ENCODE measurements at regions not wholly inside any gene's neighbourhood (a gene's known extent, or its start where the extent isn't known, plus 50 kb on each side); places are given as distances from the start of the nearest gene placed in this dataset.
"Not testable (repeated sequence)": the region's sequence is repeated elsewhere in the genome, so short reads cannot be mapped to it uniquely, and the experiment has no call there.

- no peak for DNase-seq (ENCODE audit: low spot score)
These were observed 258.9 kb upstream of the SOX4 start for GRCh38 chr6:21334651-21335050.

- DNase-seq (ENCODE audit: low spot score), result no peak
These were observed 258.0 kb upstream of the SOX4 start for GRCh38 chr6:21335591-21335990.

GRCh38 chr6:21337263-21337662 lies 256.3 kb upstream of the SOX4 start:
- no peak for DNase-seq (ENCODE audit: low spot score)

- DNase-seq (ENCODE audit: low spot score), result no peak
These were observed 253.0 kb upstream of the SOX4 start for GRCh38 chr6:21340573-21340972.

GRCh38 chr6:21341910-21342309 lies 251.6 kb upstream of the SOX4 start:
- DNase-seq (ENCODE audit: low spot score), result no peak

- DNase-seq (ENCODE audit: low spot score), result no peak
These were observed 251.1 kb upstream of the SOX4 start for GRCh38 chr6:21342501-21342900.

GRCh38 chr6:21345704-21346103 lies 247.8 kb upstream of the SOX4 start:
- not testable (repeated sequence) for DNase-seq (ENCODE audit: low spot score)

- no peak for DNase-seq (ENCODE audit: low spot score)
These were observed 245.4 kb upstream of the SOX4 start for GRCh38 chr6:21348146-21348503.

- no peak for DNase-seq (ENCODE audit: low spot score)
These were observed 244.9 kb upstream of the SOX4 start for GRCh38 chr6:21348504-21349195.

- DNase-seq (ENCODE audit: low spot score), result no peak
These were observed 243.7 kb upstream of the SOX4 start for GRCh38 chr6:21349834-21350233.

GRCh38 chr6:21350926-21351325 lies 242.6 kb upstream of the SOX4 start:
- no peak for DNase-seq (ENCODE audit: low spot score)

- no peak for DNase-seq (ENCODE audit: low spot score)
These were observed 241.4 kb upstream of the SOX4 start for GRCh38 chr6:21352131-21352530.

- DNase-seq (ENCODE audit: low spot score), result no peak
These were observed 238.7 kb upstream of the SOX4 start for GRCh38 chr6:21354805-21355238.

- no peak for DNase-seq (ENCODE audit: low spot score)
These were observed 237.9 kb upstream of the SOX4 start for GRCh38 chr6:21355638-21356037.

GRCh38 chr6:21357262-21357661 lies 236.3 kb upstream of the SOX4 start:
- no peak for DNase-seq (ENCODE audit: low spot score)

- no peak for DNase-seq (ENCODE audit: low spot score)
These were observed 233.6 kb upstream of the SOX4 start for GRCh38 chr6:21359926-21360325.

- no peak for DNase-seq (ENCODE audit: low spot score)
These were observed 233.2 kb upstream of the SOX4 start for GRCh38 chr6:21360336-21360735.

GRCh38 chr6:21367148-21367547 lies 226.4 kb upstream of the SOX4 start:
- DNase-seq (ENCODE audit: low spot score), result no peak

GRCh38 chr6:21367649-21368154 lies 225.8 kb upstream of the SOX4 start:
- no peak for DNase-seq (ENCODE audit: low spot score)

- no peak for DNase-seq (ENCODE audit: low spot score)
These were observed 222.5 kb upstream of the SOX4 start for GRCh38 chr6:21371061-21371460.

GRCh38 chr6:21371676-21372171 lies 221.8 kb upstream of the SOX4 start:
- DNase-seq (ENCODE audit: low spot score), result no peak

- DNase-seq (ENCODE audit: low spot score), result no peak
These were observed 218.1 kb upstream of the SOX4 start for GRCh38 chr6:21375151-21376116.

- DNase-seq (ENCODE audit: low spot score), result no peak
These were observed 216.2 kb upstream of the SOX4 start for GRCh38 chr6:21377356-21377755.
